NCI-H1092 treated with DMSO at 0.1 percent for 48 hours (cell line): ENCODE measurements at regions not wholly inside any gene's neighbourhood (a gene's known extent, or its start where the extent isn't known, plus 50 kb on each side); places are given as distances from the start of the nearest gene placed in this dataset.

ENCODE experiments used
- DNase-seq: peaks from one replicate; lab custom pipeline; 2025; lab: John Stamatoyannopoulos, UW

DNA sequence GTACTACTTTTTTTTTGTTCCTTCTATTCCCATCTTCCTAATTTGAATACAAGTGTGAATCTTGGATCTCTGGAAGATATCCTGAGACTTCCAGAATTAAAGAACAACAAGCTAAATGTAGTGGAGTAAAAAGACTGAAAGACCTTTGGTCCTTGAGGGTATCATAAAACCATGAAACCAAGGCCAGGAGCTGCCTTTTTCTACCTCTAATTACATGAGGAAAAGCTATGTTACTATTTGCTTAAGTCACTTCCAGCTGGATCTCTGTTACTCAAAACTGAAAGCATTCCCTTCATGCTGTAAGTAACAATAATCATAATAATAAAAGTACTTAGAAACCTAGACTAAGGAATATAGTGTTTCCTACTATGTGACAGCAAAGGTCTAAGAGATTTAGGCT is 649.6 kb downstream of the KCTD16 start:
- DNase-seq = no peak

DNA sequence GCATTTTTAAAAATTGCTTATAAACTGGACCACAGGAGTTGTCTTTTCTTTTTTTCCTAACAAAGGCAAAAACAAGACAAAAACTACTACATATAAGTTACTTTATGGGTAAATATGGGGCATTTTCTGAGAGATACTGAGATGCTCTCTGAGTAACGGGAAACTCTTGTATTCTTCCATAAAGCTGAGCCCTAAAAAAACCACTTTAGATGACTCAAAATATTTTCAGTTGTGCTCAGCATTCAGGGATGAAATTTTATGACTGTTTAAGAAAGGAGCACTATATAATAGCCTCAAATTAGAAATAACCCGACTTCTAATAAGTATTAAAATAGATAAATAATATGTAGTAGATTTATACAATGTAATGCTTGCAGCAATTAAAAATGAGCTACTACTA is 644.5 kb downstream of the KCTD16 start:
- DNase-seq = no peak

DNA sequence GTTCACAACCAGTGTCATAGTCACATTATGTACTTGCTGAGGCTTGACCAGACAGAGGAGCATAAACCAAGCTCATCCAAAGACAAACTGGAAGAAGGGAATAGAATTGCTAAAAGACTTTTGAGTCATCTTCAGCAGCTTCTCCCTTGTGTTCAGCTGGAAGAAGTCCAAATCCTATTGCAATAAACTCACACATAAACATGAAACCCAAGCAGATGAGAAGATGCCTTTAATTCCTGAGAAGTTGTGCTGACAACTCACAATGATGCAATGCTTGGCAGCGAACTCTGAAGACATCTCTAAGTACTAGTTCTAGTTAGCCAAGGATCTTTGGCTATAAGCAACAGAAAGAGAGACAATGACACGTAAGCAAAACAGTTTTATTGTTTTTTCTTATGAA is 642.1 kb downstream of the KCTD16 start:
- no peak for DNase-seq

DNA sequence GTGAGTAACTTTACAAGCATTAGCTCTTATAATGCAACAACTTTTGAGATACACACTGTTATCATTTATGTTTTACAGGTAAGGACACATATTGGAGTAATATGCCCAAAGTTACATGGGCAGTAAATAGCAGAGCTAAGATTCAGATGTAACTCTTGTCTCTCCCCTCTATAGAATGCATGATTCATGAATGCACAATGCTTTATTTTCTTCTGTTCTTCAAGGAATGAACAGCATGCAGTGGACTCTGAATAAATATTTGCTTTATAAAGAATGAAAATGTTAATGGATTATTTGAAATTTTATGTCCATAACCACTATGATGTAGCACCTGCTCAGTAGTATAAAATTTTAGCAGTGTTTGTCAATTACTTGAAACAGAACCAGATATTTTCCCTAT is 629.5 kb downstream of the KCTD16 start:
- no peak for DNase-seq

DNA sequence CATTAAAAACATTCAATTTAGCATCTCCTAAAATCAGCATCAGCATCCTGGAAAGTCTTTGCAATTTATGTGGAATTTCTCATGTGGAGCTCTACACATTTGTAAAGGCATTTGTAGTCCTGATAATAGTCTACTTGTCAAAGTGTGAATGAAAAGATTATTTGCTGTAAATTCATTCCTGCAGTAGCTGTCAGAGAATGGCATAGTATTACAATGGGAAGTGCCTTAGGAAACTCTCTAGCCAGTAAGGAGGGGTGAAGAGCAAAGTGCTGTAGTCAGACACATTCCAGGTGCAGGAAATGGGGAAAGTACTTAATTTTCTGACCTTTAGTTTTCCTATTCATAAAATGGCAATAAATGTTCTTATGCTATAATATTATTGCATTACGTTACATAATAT is 627.9 kb downstream of the KCTD16 start:
- no peak for DNase-seq

DNA sequence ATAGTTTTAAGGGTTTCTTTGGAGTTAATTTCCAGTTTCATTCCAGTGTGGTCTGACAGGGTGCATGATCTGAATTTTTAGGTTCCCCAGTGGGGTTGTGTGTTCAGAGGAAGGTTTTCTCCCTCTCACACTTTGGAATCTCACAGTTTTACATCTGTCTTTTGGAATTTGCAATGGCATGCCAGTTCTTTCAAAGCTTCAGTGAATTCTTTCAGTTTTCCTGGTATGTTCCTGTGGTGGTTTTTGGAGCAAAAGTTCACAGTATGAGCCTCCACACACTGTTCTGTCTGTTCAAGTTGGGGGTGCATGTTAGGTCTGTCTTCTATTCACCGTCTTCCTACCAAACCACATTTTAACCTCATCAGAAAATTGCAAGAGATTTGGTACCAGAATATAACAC is 624.2 kb downstream of the KCTD16 start:
- no peak for DNase-seq

DNA sequence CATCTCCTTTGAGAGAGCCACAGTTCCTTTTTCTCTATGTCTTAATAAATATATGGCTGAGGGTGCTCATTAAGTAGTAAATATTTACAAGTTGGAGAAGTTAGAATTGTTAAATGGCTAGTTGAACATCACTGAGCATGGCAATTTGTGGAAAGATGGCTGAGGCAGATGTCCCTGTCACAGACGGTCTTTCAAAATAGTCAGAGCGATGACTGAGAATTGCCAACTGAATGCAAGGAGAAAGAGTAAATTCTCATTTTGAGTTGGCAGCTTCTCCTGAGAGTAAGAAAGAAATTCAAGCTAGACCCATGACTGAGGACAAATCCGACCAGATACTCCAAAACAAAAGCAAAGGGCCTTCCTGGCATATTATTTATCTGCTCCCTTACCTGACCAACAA is 617.9 kb downstream of the KCTD16 start:
- no peak for DNase-seq

DNA sequence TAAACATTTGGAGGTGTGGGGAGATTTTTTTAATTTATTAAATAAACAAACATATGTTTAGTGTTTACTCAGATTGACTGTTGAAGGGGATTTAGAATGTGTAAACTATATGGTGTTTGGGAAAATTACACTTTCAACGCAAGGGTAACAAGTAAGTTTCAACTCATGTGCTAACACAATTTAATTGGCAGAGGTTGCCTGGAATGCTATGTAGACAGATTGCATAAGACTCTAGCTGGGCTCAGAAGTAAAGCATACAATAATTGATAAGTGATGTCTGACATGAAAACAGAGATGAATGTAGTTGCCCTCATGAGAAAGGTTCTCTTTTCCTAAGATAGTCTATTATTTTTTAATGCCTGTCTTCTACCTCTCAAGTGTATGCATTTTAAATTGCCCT is 617.4 kb downstream of the KCTD16 start:
- DNase-seq = no peak

DNA sequence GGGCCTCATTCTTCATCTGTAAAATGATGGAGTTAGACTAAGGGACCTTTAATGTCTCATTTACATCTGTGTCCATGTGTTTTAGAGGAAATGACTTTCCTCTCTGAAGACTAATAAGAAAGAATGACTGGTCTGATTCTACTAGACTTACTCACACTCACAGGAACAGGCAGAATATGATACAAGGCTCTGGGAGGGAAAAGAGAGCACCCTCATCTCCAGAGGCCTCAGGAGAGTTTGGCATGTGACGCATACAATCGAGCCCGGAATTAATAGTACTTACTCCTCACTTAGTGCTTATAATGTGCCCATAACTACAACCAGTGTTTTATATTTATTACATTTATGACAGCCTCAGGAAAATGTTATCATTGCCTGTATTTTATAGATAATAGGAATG is 608.7 kb downstream of the KCTD16 start:
- DNase-seq = no peak

DNA sequence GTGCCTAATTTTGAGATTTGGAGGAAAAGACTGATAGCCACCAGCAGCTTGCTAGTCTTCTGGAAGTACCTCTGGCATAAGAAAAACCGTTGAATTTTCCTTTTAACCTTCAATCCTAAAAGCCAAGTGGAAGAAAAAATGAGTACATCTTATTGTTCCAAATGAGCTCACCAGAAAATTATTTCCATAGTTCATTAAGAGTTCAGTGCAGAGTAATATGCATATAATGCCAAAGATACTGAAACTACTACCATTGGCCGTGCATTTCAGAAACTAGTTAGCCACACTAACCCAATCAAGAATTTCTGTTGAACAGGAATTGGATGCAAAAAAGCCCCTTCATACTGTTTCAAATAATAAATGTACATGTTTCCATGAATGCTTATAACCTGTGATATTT is 607.9 kb downstream of the KCTD16 start:
- DNase-seq = no peak

DNA sequence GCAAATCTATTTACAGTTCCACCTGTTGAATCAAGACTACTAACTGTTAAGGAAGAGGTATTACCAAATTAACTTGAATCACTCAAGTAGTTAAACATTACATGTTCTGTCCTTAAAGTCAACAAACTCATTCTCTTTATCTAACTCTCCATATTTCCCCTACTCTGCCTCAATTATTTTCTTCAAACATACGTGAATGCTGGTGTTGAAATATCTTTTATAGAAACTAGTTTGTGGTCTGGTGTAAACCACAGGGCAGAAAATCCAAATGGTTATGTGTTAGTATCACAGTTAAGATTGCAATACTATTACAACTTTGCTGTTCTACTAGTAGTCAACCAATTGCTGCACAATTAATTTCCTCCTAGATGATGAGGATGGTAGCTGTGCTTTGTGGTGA is 603.5 kb downstream of the KCTD16 start:
- no peak for DNase-seq

DNA sequence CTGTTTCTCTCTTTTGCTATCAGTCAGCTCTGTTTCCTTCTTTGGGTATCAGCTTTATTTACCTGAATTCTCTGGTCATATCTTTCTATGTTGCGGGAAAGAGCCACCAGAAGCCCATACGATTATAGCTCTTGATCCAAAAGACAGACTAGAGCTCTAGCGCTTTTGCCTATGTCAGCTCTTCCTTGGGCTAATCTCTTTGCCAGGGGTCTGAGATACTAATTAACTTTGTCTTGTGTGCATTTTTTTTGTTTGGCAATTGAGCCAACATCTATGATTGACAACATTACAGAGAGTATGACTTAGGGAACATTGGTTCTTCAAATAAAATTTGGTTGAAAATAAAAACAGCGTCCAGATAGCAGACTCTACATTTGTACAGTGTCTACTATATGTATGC is 603.0 kb downstream of the KCTD16 start:
- no peak for DNase-seq

DNA sequence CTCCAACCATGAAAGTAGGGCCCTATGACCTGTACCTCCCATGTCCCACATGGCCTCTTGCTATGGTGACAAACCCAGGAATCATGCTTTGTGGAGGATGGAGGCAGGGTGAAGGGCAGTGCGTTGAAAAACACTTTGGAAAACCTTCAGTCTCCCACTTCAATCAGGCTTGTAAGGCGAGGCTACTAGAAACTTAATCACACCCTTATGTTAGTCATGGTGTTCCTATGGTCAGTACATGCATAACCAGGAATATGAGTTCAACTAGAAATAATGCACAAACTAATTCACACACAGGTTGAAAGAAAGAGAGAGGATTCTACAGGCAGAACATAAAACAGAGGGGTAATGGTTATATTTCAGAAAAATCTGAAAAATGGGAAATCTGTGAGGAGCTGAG is 601.1 kb downstream of the KCTD16 start:
- no peak for DNase-seq

DNA sequence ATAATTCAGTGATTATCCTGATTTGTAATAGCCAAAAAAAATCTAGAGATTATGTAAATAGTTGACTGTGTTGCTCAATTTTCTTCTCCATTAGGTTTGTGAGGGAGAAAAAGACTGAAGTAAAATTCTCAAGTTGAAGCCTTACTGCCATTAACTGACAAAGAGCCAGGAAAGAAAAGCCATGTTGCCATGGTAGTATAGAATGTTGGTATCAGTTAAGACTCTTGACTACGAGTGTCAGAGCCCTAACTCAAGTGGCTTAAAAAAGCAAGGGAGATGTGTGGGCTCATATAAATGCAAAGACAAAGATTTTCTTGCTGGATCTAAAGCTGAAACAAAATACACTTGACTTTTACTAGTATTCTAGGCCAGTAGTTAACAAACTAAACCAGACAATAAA is 571.7 kb downstream of the KCTD16 start:
- peak; percentile 14 for DNase-seq

DNA sequence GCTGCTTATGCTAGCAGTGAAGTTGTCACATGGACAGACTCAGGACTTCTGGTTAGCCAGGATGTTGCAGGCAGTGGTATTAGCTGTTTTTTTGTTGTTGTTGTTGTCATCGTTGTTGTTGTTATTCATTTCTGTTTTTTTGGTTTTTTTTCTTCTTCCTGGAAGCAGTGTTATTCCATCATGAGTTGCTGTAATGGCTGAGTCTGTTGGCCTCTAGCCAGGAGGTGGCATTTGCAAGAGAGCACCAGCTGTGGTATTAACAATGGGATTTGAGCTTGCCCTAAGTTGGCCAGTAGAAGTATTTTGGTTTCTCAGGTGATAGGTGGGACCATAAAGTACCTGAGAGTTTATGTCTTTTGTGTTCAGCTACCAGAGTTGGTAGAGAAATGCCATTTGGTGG is 561.1 kb downstream of the KCTD16 start:
- no peak for DNase-seq

DNA sequence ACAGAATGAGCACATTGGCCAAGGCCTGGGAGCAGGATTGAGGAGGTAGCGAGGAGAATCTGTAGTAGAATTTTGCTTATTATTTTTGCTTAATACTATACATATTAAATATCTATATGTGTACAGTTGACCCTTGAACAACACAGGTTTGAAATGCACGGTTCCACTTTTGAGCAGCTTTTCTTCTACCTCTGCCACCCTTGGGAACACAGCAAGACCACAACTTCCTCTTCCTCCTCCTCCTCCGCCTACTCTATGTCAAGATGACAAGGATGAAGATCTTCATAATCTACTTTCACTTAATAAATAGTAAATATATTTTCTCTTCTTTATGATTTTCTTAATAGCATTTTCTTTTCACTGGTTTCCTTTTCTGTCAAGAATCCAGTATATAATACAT is 541.4 kb downstream of the KCTD16 start:
- DNase-seq = no peak

DNA sequence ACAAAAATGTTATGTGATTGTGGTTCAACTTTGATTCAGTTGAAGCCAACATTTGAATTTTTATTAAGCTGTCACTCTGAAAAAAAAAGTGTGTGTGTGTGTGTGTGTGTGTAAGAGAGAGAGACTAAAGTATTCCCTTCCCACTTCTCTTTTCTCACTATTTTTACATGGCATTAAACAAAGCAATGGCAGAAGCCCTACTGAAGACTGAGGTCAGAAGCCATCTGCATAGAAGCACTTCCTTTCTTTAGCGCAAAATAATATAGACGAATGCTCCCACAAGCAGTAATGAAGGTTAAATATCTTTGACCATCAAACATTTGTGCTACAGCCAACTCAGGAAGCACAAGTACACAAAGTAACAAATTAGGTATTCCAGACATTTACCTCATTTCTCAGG is 540.5 kb downstream of the KCTD16 start:
- DNase-seq = no peak

DNA sequence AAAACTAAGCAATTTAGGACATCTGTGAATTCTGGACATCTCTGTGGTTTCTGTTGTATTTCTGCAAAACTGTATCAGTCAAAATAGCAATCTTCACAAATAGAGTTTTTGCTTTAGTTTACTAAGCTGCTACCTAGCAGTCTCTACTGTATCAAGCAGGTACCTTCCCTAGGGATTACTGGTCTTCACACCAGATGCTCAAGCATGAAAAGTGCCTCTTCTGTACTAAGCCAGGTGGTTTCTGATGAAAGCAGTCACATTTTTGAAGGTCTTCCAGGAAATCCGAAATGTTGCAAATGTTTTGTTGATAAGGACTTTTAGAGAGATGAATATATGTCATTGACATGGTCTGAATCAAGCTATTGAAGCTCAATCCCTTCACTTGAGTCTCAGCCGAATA is 540.0 kb downstream of the KCTD16 start:
- no peak for DNase-seq

DNA sequence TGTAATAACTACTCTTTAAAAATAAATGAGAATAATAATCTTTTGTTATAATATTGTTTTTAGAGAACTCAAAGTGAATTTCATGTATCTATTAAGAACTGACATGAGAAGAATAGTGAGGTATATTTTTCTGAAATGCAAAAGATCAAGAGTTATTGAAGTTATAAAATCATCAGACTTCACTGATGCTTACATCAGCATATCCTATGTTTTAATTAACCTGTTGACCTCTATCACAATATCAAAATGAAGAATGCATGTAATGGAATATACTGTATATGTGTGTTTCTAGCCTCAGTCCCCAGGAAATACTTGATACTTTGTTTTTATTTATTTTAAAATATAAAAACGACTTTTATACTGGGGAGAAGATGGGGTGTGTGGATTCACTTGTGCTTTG is 533.1 kb downstream of the KCTD16 start:
- DNase-seq = no peak

DNA sequence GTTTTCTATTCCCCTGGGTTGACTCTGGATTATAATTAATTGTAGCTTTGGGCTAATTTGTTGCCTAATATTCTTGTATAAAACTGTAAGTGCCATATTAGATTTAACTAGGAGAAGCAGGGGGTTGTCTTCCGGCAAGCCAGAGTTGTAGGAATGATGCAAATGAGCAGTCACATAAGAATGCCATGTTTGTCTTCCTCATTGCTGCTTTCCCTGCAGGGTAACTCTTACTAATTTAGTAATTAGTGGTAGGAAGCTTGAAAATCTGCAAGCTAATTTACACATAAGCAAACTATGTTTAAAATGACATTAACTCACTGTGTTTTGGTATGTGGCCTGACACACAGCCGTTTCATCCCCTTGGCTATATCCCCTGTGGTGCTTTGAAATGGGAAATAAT is 527.8 kb downstream of the KCTD16 start:
- no peak for DNase-seq

DNA sequence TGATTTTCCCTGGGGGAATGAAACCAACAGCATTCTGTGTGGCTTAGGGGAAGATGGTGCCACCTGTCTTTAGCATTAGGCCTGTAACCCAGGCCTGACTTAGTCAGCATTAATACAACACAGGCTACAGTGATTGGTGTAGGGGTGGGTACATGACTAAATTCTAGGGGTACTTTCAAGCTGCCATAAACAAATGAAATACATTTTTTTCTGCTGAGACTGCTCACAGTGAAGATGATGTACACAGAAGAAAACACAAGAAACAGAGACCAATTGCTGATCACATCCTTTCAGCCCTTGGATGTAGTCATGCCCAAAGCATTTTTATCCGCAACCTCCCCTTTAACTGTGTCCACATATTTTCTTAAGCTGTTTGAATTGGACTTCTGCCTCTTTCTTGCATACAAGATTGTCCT is 527.2 kb downstream of the KCTD16 start:
- DNase-seq = no peak

DNA sequence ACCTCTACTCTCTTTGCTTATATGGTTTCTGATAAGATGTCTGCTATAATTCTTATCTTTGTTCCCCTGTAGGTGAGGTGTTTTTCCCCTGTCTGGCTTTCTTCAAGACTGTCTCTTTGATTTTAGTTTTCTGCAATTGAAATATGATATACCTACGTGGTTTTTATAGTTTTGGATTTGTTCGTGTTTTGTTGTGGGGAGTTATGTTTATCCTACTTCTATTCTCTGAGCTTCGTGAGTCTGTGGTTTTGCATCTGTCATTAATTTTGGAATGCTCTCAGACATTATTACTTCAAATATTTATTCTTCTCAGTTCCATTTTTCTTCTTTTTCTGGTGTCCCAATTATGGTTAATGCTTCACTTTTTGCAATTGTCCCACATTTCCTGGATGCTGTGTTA is 521.3 kb downstream of the KCTD16 start:
- DNase-seq = no peak

DNA sequence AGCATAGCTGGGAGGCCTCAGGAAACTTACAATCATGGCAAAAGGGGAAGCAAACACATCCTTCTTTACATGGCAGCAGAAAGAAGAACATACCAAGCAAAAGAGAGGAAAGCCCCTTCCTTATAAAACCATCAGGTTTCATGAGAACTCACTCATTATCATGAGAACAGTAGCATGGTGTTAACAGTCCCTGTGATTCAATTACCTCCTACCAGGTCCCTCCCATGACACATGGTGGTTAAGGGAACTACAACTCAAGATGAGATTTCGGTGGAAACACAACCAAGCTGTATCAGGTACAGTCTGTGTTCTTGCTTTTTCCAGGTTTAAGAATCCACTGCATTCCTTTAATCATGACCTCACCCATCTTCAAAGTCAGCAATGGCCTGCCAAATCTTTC is 514.2 kb downstream of the KCTD16 start:
- no peak for DNase-seq

DNA sequence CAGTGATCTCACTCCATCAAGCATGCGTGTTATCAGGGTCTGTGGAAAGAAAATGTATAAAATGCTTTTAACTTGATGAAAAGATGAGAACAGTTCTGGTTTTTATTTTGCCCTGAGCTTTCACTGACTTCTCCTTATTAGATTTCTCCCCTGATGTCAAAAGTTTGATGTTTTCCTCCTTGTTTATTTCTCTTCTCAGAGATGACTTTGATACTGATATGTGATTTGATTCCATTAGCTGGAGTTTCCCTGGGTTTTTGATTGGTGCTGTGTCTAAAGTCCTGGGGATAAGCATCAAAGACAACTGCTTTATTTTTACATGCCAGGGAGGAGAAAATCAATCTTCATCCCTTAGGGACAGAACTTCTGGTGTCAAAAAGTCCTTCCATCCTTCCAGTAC is 510.0 kb downstream of the KCTD16 start:
- no peak for DNase-seq

DNA sequence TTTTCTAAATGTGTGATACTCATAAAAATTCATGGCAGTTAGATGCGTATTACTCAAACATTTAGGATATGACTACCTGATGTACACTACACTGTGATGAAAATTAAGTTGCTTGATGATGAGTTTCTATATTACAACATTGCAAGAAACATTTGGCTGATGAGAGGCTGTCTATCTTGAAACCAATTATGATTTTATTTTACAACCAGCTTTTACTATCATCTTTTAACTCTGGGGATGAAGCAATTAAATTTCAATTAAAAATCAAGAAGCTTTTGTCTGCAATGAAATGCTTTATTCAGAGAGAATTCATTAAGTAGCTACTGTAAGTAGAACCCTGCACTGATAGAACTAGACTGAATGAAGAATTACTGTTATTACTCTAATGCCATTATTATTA is 500.4 kb downstream of the KCTD16 start:
- no peak for DNase-seq
